Activated CD4-positive, alpha-beta memory T cell treated with anti-CD3 and anti-CD28 coated beads for 36 hours (primary cell): ENCODE measurements at regions not wholly inside any gene's neighbourhood (a gene's known extent, or its start where the extent isn't known, plus 50 kb on each side); places are given as distances from the start of the nearest gene placed in this dataset.

ENCODE experiments used
- CTCF ChIA-PET: fragments of 350-600 bp; sonication (Branson Sonifier 250); formaldehyde crosslinking; loops from one replicate; lab custom pipeline; 2021; ENCODE audit warnings: antibody characterized with exemption, inconsistent platforms; lab: Charles Lee
- POLR2A ChIA-PET: fragments of 350-600 bp; sonication (Branson Sonifier 250); formaldehyde crosslinking; loops from one replicate; lab custom pipeline; 2021; ENCODE audit warnings: antibody characterized with exemption; lab: Charles Lee
- DNase-seq: peaks from one replicate; pipeline ENCODE4 v3.0.0-alpha.2; 2020
- H3K27ac Mint-ChIP-seq: one replicate; pipeline ENCODE4 v1.8.0; 2021; ENCODE audit warnings: mixed read lengths
- H3K27me3 Mint-ChIP-seq: one replicate; pipeline ENCODE4 v1.8.0; 2021; ENCODE audit warnings: mixed read lengths
- H3K36me3 Mint-ChIP-seq: one replicate; pipeline ENCODE4 v1.8.0; 2021; ENCODE audit warnings: mixed read lengths
- H3K4me1 Mint-ChIP-seq: one replicate; pipeline ENCODE4 v1.8.0; 2021; ENCODE audit warnings: low read depth, mixed read lengths
- H3K4me3 Mint-ChIP-seq: one replicate; pipeline ENCODE4 v1.8.0; 2021; ENCODE audit warnings: mild to moderate bottlenecking, mixed read lengths
- H3K9me3 Mint-ChIP-seq: one replicate; pipeline ENCODE4 v1.8.0; 2021; ENCODE audit warnings: mixed read lengths
- intact Hi-C: fragments of 100-400 bp; cut with micrococcal nuclease; formaldehyde crosslinking; loops from one replicate; pipeline ENCODE4 v1.15.1; 2023

- Mint-ChIP-seq H3K4me1 (peaks cover 83% of the 10 kb centered on the region), H3K27ac (peak overlapping the region; percentile 71), H3K36me3 (no peaks in the 10 kb centered on the region), H3K27me3 (no peaks in the 10 kb centered on the region), H3K9me3 (no peaks in the 10 kb centered on the region), H3K4me3 (peak overlapping the region; percentile 73)
- DNase-seq: peak; percentile 42
- POLR2A ChIA-PET: interaction anchor here (0.5 to 0.9 kb wide), 4 partner anchors 58 to 138 kb away, joined by 3 to 4 read pairs (median 3); no protein-coding TSS in a partner anchor
- intact Hi-C loops: no loop called here
- CTCF ChIA-PET: interaction anchor here (0.6 to 2.2 kb wide), 6 partner anchors 58 to 225 kb away, joined by 3 to 6 read pairs (median 3); partner anchors contain the start of gene ARHGEF3
Measured at GRCh38 chr3:56921573-56922453, 120.1 kb upstream of the ARHGEF3 start.

GRCh38 chr3:56919797-56920195 is 118.0 kb upstream of the ARHGEF3 start:
- Mint-ChIP-seq H3K4me3 (no peak overlapping the region), H3K27me3 (no peaks in the 10 kb centered on the region), H3K4me1 (peaks cover 80% of the 10 kb centered on the region), H3K9me3 (no peaks in the 10 kb centered on the region), H3K36me3 (no peaks in the 10 kb centered on the region), H3K27ac (no peak overlapping the region)
- intact Hi-C loops: loop anchor here (2.0 to 5.0 kb wide), 2 partner anchors 167 to 217 kb away; no protein-coding TSS in a partner anchor
- no peak for DNase-seq
- ChIA-PET CTCF (no interaction called here), POLR2A (no interaction called here)

- H3K36me3 Mint-ChIP-seq: no peaks in the 10 kb centered on the region
- POLR2A ChIA-PET: interaction anchor here (0.6 to 4.2 kb wide), 3 partner anchors 43 to 58 kb away, joined by 3 to 25 read pairs (median 4); no protein-coding TSS in a partner anchor
- H3K27ac Mint-ChIP-seq: peak overlapping the region; percentile 42
- H3K4me3 Mint-ChIP-seq: no peak overlapping the region
- no peaks in the 10 kb centered on the region for H3K27me3 Mint-ChIP-seq
- H3K4me1 Mint-ChIP-seq: peaks cover 80% of the 10 kb centered on the region
- CTCF ChIA-PET: interaction anchor here (1.0 to 5.7 kb wide), 2 partner anchors 51 to 118 kb away, joined by 3 to 64 read pairs; partner anchors contain the start of gene ARHGEF3
- intact Hi-C loops: loop anchor here (2.0 to 5.0 kb wide), 2 partner anchors 166 to 217 kb away; no protein-coding TSS in a partner anchor
- peak; percentile 30 for DNase-seq
- H3K9me3 Mint-ChIP-seq: no peaks in the 10 kb centered on the region
Measured at GRCh38 chr3:56919137-56919796, 117.5 kb upstream of the ARHGEF3 start.

GRCh38 chr3:56918111-56918568 is 116.4 kb upstream of the ARHGEF3 start:
- H3K9me3 Mint-ChIP-seq: no peaks in the 10 kb centered on the region
- ChIA-PET CTCF (interaction anchor here (1.0 to 5.7 kb wide), 5 partner anchors 8 to 117 kb away, joined by 3 to 64 read pairs (median 4); partner anchors contain the start of gene ARHGEF3), POLR2A (interaction anchor here (0.9 to 4.2 kb wide), 4 partner anchors 42 to 119 kb away, joined by 4 to 26 read pairs (median 14); partner anchors contain the start of gene ARHGEF3)
- peaks cover 81% of the 10 kb centered on the region for H3K4me1 Mint-ChIP-seq
- H3K36me3 Mint-ChIP-seq: peaks cover 2% of the 10 kb centered on the region
- H3K4me3 Mint-ChIP-seq: peak overlapping the region; percentile 74
- no peaks in the 10 kb centered on the region for H3K27me3 Mint-ChIP-seq
- peak; percentile 85 for DNase-seq
- peak overlapping the region; percentile 92 for H3K27ac Mint-ChIP-seq
- intact Hi-C loops: loop anchor here (1.0 to 5.0 kb wide), 3 partner anchors 24 to 216 kb away; no protein-coding TSS in a partner anchor

- peak overlapping the region; percentile 74 for H3K4me3 Mint-ChIP-seq
- DNase-seq: peak; percentile 28
- POLR2A ChIA-PET: interaction anchor here (0.9 to 4.2 kb wide), 7 partner anchors 14 to 119 kb away, joined by 4 to 26 read pairs (median 9); partner anchors contain the start of gene ARHGEF3
- peaks cover 2% of the 10 kb centered on the region for H3K36me3 Mint-ChIP-seq
- no peaks in the 10 kb centered on the region for H3K9me3 Mint-ChIP-seq
- peak overlapping the region; percentile 92 for H3K27ac Mint-ChIP-seq
- CTCF ChIA-PET: interaction anchor here (0.6 to 5.7 kb wide), 9 partner anchors 8 to 235 kb away, joined by 3 to 64 read pairs (median 4); partner anchors contain the start of gene ARHGEF3
- H3K27me3 Mint-ChIP-seq: no peaks in the 10 kb centered on the region
- peaks cover 80% of the 10 kb centered on the region for H3K4me1 Mint-ChIP-seq
- intact Hi-C loops: loop anchor here (1.0 to 5.0 kb wide), 6 partner anchors 25 to 215 kb away; no protein-coding TSS in a partner anchor
Measured at GRCh38 chr3:56917361-56918110, 115.8 kb upstream of the ARHGEF3 start.

GRCh38 chr3:56916716-56917360 is 115.1 kb upstream of the ARHGEF3 start:
- DNase-seq: peak; percentile 53
- Mint-ChIP-seq H3K4me1 (peaks cover 73% of the 10 kb centered on the region), H3K9me3 (no peaks in the 10 kb centered on the region), H3K36me3 (peaks cover 2% of the 10 kb centered on the region), H3K27me3 (no peaks in the 10 kb centered on the region), H3K4me3 (peak overlapping the region; percentile 74), H3K27ac (peak overlapping the region; percentile 92)
- POLR2A ChIA-PET: interaction anchor here (0.6 to 4.2 kb wide), 12 partner anchors 11 to 163 kb away, joined by 3 to 26 read pairs (median 4); partner anchors contain the start of gene ARHGEF3
- intact Hi-C loops: loop anchor here (1.0 to 5.0 kb wide), 8 partner anchors 13 to 215 kb away; partner anchors contain the start of gene ARHGEF3
- CTCF ChIA-PET: interaction anchor here (0.6 to 5.7 kb wide), 17 partner anchors 9 to 235 kb away, joined by 3 to 64 read pairs (median 4); partner anchors contain the start of gene ARHGEF3

GRCh38 chr3:56915966-56916586 is 114.3 kb upstream of the ARHGEF3 start:
- intact Hi-C loops: loop anchor here (1.0 to 5.0 kb wide), 8 partner anchors 14 to 214 kb away; partner anchors contain the start of gene ARHGEF3
- H3K36me3 Mint-ChIP-seq: peaks cover 2% of the 10 kb centered on the region
- peak overlapping the region; percentile 92 for H3K27ac Mint-ChIP-seq
- ChIA-PET POLR2A (interaction anchor here (0.6 to 4.2 kb wide), 18 partner anchors 10 to 162 kb away, joined by 3 to 26 read pairs (median 4); partner anchors contain the start of gene ARHGEF3), CTCF (interaction anchor here (0.6 to 5.7 kb wide), 17 partner anchors 10 to 234 kb away, joined by 3 to 64 read pairs (median 4); partner anchors contain the start of gene ARHGEF3)
- peaks cover 69% of the 10 kb centered on the region for H3K4me1 Mint-ChIP-seq
- DNase-seq: peak; percentile 87
- no peaks in the 10 kb centered on the region for H3K27me3 Mint-ChIP-seq
- no peaks in the 10 kb centered on the region for H3K9me3 Mint-ChIP-seq
- peak overlapping the region; percentile 74 for H3K4me3 Mint-ChIP-seq

GRCh38 chr3:56914646-56915045 is 112.9 kb upstream of the ARHGEF3 start:
- intact Hi-C loops: loop anchor here (1.0 to 5.0 kb wide), 2 partner anchors 52 to 212 kb away; no protein-coding TSS in a partner anchor
- peak overlapping the region; percentile 92 for H3K27ac Mint-ChIP-seq
- DNase-seq: peak; percentile 58
- H3K9me3 Mint-ChIP-seq: no peaks in the 10 kb centered on the region
- CTCF ChIA-PET: interaction anchor here (1.0 to 5.7 kb wide), 5 partner anchors 37 to 114 kb away, joined by 3 to 64 read pairs (median 7); partner anchors contain the start of gene ARHGEF3
- peaks cover 3% of the 10 kb centered on the region for H3K36me3 Mint-ChIP-seq
- peak overlapping the region; percentile 74 for H3K4me3 Mint-ChIP-seq
- POLR2A ChIA-PET: interaction anchor here (0.6 to 3.7 kb wide), 6 partner anchors 11 to 161 kb away, joined by 3 to 26 read pairs (median 4); partner anchors contain the start of gene ARHGEF3
- H3K27me3 Mint-ChIP-seq: no peaks in the 10 kb centered on the region
- peaks cover 71% of the 10 kb centered on the region for H3K4me1 Mint-ChIP-seq

- intact Hi-C loops: no loop called here
- no peak overlapping the region for H3K27ac Mint-ChIP-seq
Measured at GRCh38 chr3:56911363-56911762, 109.6 kb upstream of the ARHGEF3 start.

More at GRCh38 chr3:56911363-56911762, 109.6 kb upstream of the ARHGEF3 start:
- H3K9me3 Mint-ChIP-seq: no peaks in the 10 kb centered on the region
- ChIA-PET POLR2A (no interaction called here), CTCF (no interaction called here)
- H3K27me3 Mint-ChIP-seq: no peaks in the 10 kb centered on the region
- peaks cover 62% of the 10 kb centered on the region for H3K4me1 Mint-ChIP-seq
- H3K36me3 Mint-ChIP-seq: peaks cover 8% of the 10 kb centered on the region
- no peak overlapping the region for H3K4me3 Mint-ChIP-seq
- no peak for DNase-seq
